ENCODE measurements at regions not wholly inside any gene's neighbourhood (a gene's known extent, or its start where the extent isn't known, plus 50 kb on each side); places are given as distances from the start of the nearest gene placed in this dataset.
A peak's percentile ranks its signal among the peaks of the same experiment; 100 is the strongest.
"Not testable (repeated sequence)": the region's sequence is repeated elsewhere in the genome, so short reads cannot be mapped to it uniquely, and the experiment has no call there.

- H3K9me3 Mint-ChIP-seq (ENCODE audit: unreplicated experiment) = no peaks in the 10 kb centered on the region
- no peaks in the 10 kb centered on the region for H3K36me3 Mint-ChIP-seq (ENCODE audit: insufficient read depth, unreplicated experiment)
- H3K4me3 Mint-ChIP-seq (ENCODE audit: unreplicated experiment) = no peak overlapping the region
- ChIA-PET CTCF (interaction anchor here (0.6 to 1.2 kb wide), 6 partner anchors 10 to 1197 kb away, joined by 3 to 4 read pairs (median 3); no protein-coding TSS in a partner anchor), POLR2A (no interaction called here)
- H3K4me1 Mint-ChIP-seq (ENCODE audit: insufficient read depth, unreplicated experiment) = no peaks in the 10 kb centered on the region
- H3K27me3 Mint-ChIP-seq (ENCODE audit: insufficient read depth, unreplicated experiment) = peaks cover 68% of the 10 kb centered on the region
- no TSS peak for BruUV-seq (replicated peaks)
- intact Hi-C loops (cut with micrococcal nuclease) = no loop called here
- no peak overlapping the region for H3K27ac Mint-ChIP-seq (ENCODE audit: low read depth, unreplicated experiment)
- TF ChIP-seq, protein P1, sequence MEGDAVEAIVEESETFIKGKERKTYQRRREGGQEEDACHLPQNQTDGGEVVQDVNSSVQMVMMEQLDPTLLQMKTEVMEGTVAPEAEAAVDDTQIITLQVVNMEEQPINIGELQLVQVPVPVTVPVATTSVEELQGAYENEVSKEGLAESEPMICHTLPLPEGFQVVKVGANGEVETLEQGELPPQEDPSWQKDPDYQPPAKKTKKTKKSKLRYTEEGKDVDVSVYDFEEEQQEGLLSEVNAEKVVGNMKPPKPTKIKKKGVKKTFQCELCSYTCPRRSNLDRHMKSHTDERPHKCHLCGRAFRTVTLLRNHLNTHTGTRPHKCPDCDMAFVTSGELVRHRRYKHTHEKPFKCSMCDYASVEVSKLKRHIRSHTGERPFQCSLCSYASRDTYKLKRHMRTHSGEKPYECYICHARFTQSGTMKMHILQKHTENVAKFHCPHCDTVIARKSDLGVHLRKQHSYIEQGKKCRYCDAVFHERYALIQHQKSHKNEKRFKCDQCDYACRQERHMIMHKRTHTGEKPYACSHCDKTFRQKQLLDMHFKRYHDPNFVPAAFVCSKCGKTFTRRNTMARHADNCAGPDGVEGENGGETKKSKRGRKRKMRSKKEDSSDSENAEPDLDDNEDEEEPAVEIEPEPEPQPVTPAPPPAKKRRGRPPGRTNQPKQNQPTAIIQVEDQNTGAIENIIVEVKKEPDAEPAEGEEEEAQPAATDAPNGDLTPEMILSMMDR (IDR thresholded peaks at IDR 0.05; ENCODE audit: unreplicated experiment) = peak; percentile 16
- DNase-seq (ENCODE audit: unreplicated experiment) = peak; percentile 31
Observed at GRCh38 chrX:42290608-42291007, 367.3 kb upstream of the CASK start.

- Mint-ChIP-seq H3K9me3 (ENCODE audit: unreplicated experiment) (no peaks in the 10 kb centered on the region), H3K27me3 (ENCODE audit: insufficient read depth, unreplicated experiment) (peaks cover 61% of the 10 kb centered on the region), H3K36me3 (ENCODE audit: insufficient read depth, unreplicated experiment) (no peaks in the 10 kb centered on the region), H3K4me1 (ENCODE audit: insufficient read depth, unreplicated experiment) (no peaks in the 10 kb centered on the region), H3K4me3 (ENCODE audit: unreplicated experiment) (no peak overlapping the region), H3K27ac (ENCODE audit: low read depth, unreplicated experiment) (no peak overlapping the region)
- no peak for DNase-seq (ENCODE audit: unreplicated experiment)
- TF ChIP-seq, protein P1 (IDR thresholded peaks at IDR 0.05; ENCODE audit: unreplicated experiment) = no peak
- intact Hi-C loops (cut with micrococcal nuclease) = no loop called here
- POLR2A ChIA-PET = no interaction called here
- CTCF ChIA-PET = interaction anchor here (0.9 to 1.2 kb wide), 3 partner anchors 11 to 132 kb away, joined by 3 to 4 read pairs (median 3); no protein-coding TSS in a partner anchor
- no TSS peak for BruUV-seq (replicated peaks)
Observed at GRCh38 chrX:42289492-42290385, 366.4 kb upstream of the CASK start.

- intact Hi-C loops (cut with micrococcal nuclease); BruUV-seq (replicated peaks); POLR2A ChIA-PET: not testable (repeated sequence)
Observed at GRCh38 chrX:42285681-42286080, 362.3 kb upstream of the CASK start.

DNA sequence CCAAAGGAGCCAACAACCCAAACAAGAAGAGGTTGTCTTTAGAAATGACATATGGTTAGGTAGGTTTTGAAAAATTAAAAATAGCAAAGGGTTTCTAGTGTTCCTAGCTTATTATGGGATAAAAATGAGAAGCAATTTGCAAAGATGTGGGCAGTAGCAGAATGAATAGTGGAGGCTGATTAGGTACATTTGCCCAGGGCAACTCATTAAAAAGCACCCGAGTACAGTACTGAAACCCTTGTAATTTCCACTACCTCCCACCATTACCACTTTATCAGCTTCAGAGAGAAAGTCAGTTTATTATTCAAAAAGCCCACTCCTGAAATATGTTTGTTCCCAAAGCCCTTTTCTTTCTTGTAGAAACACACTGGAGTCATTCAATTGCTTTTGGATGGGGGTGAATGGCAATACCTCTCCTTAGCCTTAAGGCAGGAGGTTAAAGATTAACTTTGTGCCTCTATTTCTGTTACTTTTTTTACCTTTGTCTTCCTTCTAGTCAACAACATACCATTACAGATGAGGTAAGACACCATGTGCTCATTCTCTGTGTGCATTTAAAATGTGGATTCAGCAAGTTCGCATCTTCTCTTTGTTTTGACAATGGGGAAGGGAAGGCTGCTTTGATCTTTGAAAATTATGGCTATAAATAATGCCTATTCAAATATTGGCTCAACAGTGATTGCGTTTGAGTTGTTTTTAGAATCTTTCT lies 353.8 kb upstream of the CASK start:
- intact Hi-C loops (cut with micrococcal nuclease) = no loop called here
- Mint-ChIP-seq H3K4me3 (ENCODE audit: unreplicated experiment) (no peak overlapping the region), H3K27me3 (ENCODE audit: insufficient read depth, unreplicated experiment) (peaks cover 39% of the 10 kb centered on the region), H3K4me1 (ENCODE audit: insufficient read depth, unreplicated experiment) (no peaks in the 10 kb centered on the region), H3K9me3 (ENCODE audit: unreplicated experiment) (no peaks in the 10 kb centered on the region), H3K27ac (ENCODE audit: low read depth, unreplicated experiment) (no peak overlapping the region), H3K36me3 (ENCODE audit: insufficient read depth, unreplicated experiment) (no peaks in the 10 kb centered on the region)
- TF ChIP-seq, protein P1 (IDR thresholded peaks at IDR 0.05; ENCODE audit: unreplicated experiment) = no peak
- ChIA-PET POLR2A (no interaction called here), CTCF (interaction anchor here (0.8 kb wide), 1 partner anchor 13 kb away, joined by 4 read pairs; no protein-coding TSS in a partner anchor)
- DNase-seq (ENCODE audit: unreplicated experiment) = no peak
- BruUV-seq (replicated peaks) = no TSS peak

More at GRCh38 chrX:42285681-42286080, 362.3 kb upstream of the CASK start:
- DNase-seq (ENCODE audit: unreplicated experiment); CTCF ChIA-PET; H3K36me3 Mint-ChIP-seq (ENCODE audit: insufficient read depth, unreplicated experiment); H3K27ac Mint-ChIP-seq (ENCODE audit: low read depth, unreplicated experiment); H3K4me3 Mint-ChIP-seq (ENCODE audit: unreplicated experiment); H3K9me3 Mint-ChIP-seq (ENCODE audit: unreplicated experiment); H3K4me1 Mint-ChIP-seq (ENCODE audit: insufficient read depth, unreplicated experiment): not testable (repeated sequence)
- H3K27me3 Mint-ChIP-seq (ENCODE audit: insufficient read depth, unreplicated experiment) = peaks cover 40% of the 10 kb centered on the region

Measured in MCF 10A (cell line).